ENCODE measurements at regions not wholly inside any gene's neighbourhood (a gene's known extent, or its start where the extent isn't known, plus 50 kb on each side); places are given as distances from the start of the nearest gene placed in this dataset.

- no peak for TF ChIP-seq RFX5 (IDR thresholded peaks at IDR 0.05; ENCODE audit: low read length)
- peak; percentile 43 for TF ChIP-seq CTCF (IDR thresholded peaks at IDR 0.05)
- no peak for TF ChIP-seq NFIC (IDR thresholded peaks at IDR 0.05; ENCODE audit: borderline replicate concordance)
- no peak for TF ChIP-seq POLR2AphosphoS5 (IDR thresholded peaks at IDR 0.05; ENCODE audit: low read depth, low read length)
- peak; percentile 58 for TF ChIP-seq RAD21 (IDR thresholded peaks at IDR 0.05; ENCODE audit: low read length)
- no peak for TF ChIP-seq REST (IDR thresholded peaks at IDR 0.05; ENCODE audit: low read depth, low read length)
- no peak for TF ChIP-seq RCOR1 (IDR thresholded peaks at IDR 0.05; ENCODE audit: low read length)
- no peak for TF ChIP-seq MAX (IDR thresholded peaks at IDR 0.05; ENCODE audit: low read depth)
- no peak for TF ChIP-seq EZH2phosphoT487 (IDR thresholded peaks at IDR 0.05; ENCODE audit: borderline replicate concordance, low read depth)
Observed at GRCh38 chr7:36084485-36085091, 68.5 kb upstream of the EEPD1 start.

All from SK-N-SH (cell line).